ENCODE measurements at regions not wholly inside any gene's neighbourhood (a gene's known extent, or its start where the extent isn't known, plus 50 kb on each side); places are given as distances from the start of the nearest gene placed in this dataset.

- no peak for TF ChIP-seq TAF1 (IDR thresholded peaks at IDR 0.05; ENCODE audit: borderline replicate concordance, low read depth, low read length)
- TF ChIP-seq, protein P1, sequence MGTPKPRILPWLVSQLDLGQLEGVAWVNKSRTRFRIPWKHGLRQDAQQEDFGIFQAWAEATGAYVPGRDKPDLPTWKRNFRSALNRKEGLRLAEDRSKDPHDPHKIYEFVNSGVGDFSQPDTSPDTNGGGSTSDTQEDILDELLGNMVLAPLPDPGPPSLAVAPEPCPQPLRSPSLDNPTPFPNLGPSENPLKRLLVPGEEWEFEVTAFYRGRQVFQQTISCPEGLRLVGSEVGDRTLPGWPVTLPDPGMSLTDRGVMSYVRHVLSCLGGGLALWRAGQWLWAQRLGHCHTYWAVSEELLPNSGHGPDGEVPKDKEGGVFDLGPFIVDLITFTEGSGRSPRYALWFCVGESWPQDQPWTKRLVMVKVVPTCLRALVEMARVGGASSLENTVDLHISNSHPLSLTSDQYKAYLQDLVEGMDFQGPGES (IDR thresholded peaks at IDR 0.05; ENCODE audit: low read depth, low read length), result no peak
- no peak for TF ChIP-seq MEF2A (IDR thresholded peaks at IDR 0.05; ENCODE audit: borderline replicate concordance, low read depth)
- no peak for TF ChIP-seq USF2 (IDR thresholded peaks at IDR 0.05; ENCODE audit: borderline replicate concordance, low read depth, low read length)
- no peak for TF ChIP-seq RXRA (IDR thresholded peaks at IDR 0.05; ENCODE audit: borderline replicate concordance, low read depth)
- no peak for TF ChIP-seq TCF12 (IDR thresholded peaks at IDR 0.05)
- TF ChIP-seq NFIC (IDR thresholded peaks at IDR 0.05; ENCODE audit: borderline replicate concordance), result no peak
- no peak for TF ChIP-seq ZBTB33 (IDR thresholded peaks at IDR 0.05; ENCODE audit: borderline replicate concordance, low read depth)
- TF ChIP-seq POLR2AphosphoS5 (IDR thresholded peaks at IDR 0.05; ENCODE audit: low read depth, low read length), result no peak
These were observed 315.4 kb upstream of the IGFBP7 start (continued) for GRCh38 chr4:57425610-57426009.

DNA sequence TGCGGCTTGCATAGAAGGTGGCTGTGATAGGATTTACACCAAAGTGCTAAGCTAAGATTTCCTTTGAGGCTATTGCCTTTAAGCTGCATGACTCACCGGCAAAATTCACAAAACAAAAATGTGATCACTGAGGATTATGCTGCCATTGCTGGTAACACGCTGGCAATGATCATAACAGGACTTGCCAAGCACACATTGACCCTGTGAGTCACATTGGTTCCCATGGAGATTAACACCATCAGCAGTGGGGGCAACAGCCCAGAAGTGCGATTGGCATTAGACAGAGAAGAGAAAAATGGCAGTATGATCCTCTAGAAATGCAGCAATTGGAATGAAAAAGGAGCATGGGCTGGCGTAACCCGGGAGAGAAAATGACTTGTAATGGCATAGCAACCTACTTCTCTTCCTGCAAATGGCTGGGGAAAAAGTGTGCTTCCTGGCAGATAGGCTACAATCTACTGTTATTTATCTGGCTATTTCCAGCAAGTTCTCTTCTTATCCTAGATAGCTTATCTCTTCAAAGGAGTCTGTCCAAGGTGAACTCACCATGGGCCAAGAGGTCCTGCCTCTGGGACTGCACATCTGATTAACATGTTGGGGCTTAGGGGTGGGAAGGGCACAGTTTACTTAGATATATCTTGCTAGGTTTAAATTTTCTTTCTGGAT, 314.2 kb upstream of the IGFBP7 start:
- Histone ChIP-seq H4K20me1 (ENCODE audit: insufficient read depth) (no peaks in the 10 kb centered on the region), H2AFZ (ENCODE audit: low read depth) (no peak overlapping the region), H3K4me3 (ENCODE audit: low read depth in 2 of 2, low read length in 1 of 2) (no peak overlapping the region), H3K36me3 (replicated peaks in 1 of 2; ENCODE audit: control insufficient read depth in 1 of 2, insufficient read depth in 2 of 2, low read length in 1 of 2) (no peaks in the 10 kb centered on the region), H3F3A (replicated peaks; ENCODE audit: insufficient read depth) (peaks cover 13% of the 10 kb centered on the region), H3K27me3 (ENCODE audit: insufficient read depth) (no peaks in the 10 kb centered on the region), H3K79me2 (ENCODE audit: insufficient read depth) (no peaks in the 10 kb centered on the region), H3K27ac (ENCODE audit: low read depth in 2 of 2, low read length in 1 of 2) (peak overlapping the region in 1 of 2 experiments; percentile 73; a peak in 2 of 4 replicates), H3K4me2 (0 out of 2 replicates have a peak overlapping the region, but pooled peaks have one; percentile 32), H3K9me2 (no peaks in the 10 kb centered on the region), H3K4me1 (ENCODE audit: control insufficient read depth in 1 of 2, insufficient read depth in 2 of 2, low read depth in 1 of 2, low read length in 1 of 2) (peaks cover 0 to 18% of the 10 kb centered on the region in 2 experiments; a peak in 2 of 4 replicates), H3K9me3 (no peaks in the 10 kb centered on the region), H3K9ac (peak overlapping the region; percentile 10; the same call in 1 of the 2 replicates)
- ChIA-PET POLR2A (no interaction called here), CTCF (interaction anchor here (1.0 to 5.0 kb wide), 2 partner anchors 261 to 386 kb away, joined by 3 to 67 read pairs; no protein-coding TSS in a partner anchor)
- DNase-seq, result no peak
- 0 out of 2 replicates have a peak, but pooled peaks have one; percentile 11 for TF ChIP-seq JUND (IDR thresholded peaks at IDR 0.05)
- TF ChIP-seq GABPA (IDR thresholded peaks at IDR 0.05; ENCODE audit: low read depth), result no peak
- no peak for TF ChIP-seq RCOR1 (IDR thresholded peaks at IDR 0.05; ENCODE audit: low read length)
- TF ChIP-seq NFIC (IDR thresholded peaks at IDR 0.05; ENCODE audit: borderline replicate concordance), result peak; percentile 41; the same call in 1 of the 2 replicates
- TF ChIP-seq FOSL2 (IDR thresholded peaks at IDR 0.05; ENCODE audit: borderline replicate concordance, low read depth), result peak; percentile 42; the same call in 1 of the 2 replicates
- 18% methylated on average over 6 of the region's 6 CpGs for WGBS (ENCODE audit: low lambda C conversion rate)

Data from SK-N-SH (cell line).